GM12872 (cell line): ENCODE measurements at regions not wholly inside any gene's neighbourhood (a gene's known extent, or its start where the extent isn't known, plus 50 kb on each side); places are given as distances from the start of the nearest gene placed in this dataset.

ENCODE experiments used
- CTCF ChIP-seq: IDR thresholded peaks from 3 replicates; pipeline ENCODE4 v1.5.1; 2011; ENCODE audit warnings: low read depth, mild to moderate bottlenecking, low read length, moderate library complexity; ENCODE audit not compliant: insufficient read depth

- TF ChIP-seq CTCF = no peak
Measured at GRCh38 chr2:128691526-128691925, 372.9 kb upstream of the HS6ST1 start.

GRCh38 chr2:128692895-128693742 is 374.5 kb upstream of the HS6ST1 start:
- no peak for TF ChIP-seq CTCF

DNA sequence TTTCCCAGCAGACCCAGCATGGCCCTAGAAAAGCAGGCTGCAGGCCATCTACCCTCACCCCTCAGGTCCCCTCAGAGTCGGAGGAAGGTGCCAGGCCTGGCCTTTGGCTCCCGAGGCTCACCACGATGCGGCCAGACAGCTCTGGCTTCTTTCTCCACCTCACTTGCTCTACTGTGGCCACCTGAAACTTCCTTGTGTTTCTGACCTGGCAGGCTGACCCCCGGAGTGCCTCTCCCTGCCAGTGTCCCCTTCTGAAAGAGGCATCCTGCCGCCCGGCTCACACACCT is 375.0 kb upstream of the HS6ST1 start:
- TF ChIP-seq CTCF = no peak

DNA sequence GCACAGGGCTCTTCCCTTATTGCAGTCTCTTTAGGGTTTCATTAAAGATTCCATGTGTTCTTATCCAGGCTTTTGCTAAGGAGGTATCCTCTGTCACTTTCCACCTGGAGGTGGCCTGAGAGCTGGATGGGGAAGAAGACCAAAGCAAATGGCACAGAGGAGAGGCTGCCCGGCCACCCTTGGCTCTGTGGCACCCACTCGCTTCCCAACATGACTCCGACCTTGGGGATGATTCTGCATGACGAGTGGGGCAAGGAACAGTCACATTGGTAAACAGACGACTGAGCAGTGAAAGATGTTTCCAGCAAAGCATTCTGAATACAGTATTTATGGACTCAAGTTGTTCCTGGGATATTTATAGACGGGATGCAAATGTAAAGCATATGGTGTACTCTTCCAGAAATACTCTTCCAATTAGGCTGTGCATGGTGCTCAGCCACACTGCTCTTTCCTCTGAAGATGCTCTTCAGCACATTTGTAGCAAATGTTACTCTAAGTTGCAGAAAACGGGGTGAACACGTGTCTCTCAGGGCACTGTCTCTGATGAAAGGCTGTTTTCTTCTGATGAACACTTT is 377.1 kb upstream of the HS6ST1 start:
- no peak for TF ChIP-seq CTCF

DNA sequence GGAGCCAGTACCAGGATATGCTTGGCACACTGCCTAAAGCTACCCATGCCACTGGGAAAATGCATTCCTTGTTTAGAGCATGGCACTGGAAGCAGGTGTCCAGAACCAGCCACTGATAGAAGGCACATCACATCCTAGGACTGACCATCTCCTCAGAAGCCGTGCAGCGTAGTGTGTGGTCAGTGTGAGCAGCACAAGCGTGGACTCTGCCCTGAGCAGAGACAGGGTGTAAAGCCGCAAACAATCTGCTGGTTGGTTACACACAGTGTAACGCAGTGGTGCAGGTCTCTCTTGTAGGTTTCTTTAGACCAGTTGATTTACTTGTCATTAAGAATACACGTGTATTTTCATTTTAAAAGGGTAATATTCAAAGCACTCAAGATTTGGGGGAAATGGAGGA is 377.8 kb upstream of the HS6ST1 start:
- TF ChIP-seq CTCF = no peak

GRCh38 chr2:128701418-128701817 is 382.8 kb upstream of the HS6ST1 start:
- TF ChIP-seq CTCF = no peak

- no peak for TF ChIP-seq CTCF
Measured at GRCh38 chr2:128702616-128703015, 383.9 kb upstream of the HS6ST1 start.
